Retinal pigment epithelial cell (primary cell): ENCODE measurements at regions not wholly inside any gene's neighbourhood (a gene's known extent, or its start where the extent isn't known, plus 50 kb on each side); places are given as distances from the start of the nearest gene placed in this dataset.

Source experiments
- DNase-seq: peaks from one replicate; pipeline ENCODE4 v3.0.0-alpha.2; 2010; ENCODE audit warnings: low read depth
- H3K4me3 ChIP-seq: 2 replicates; pipeline ENCODE4 v1.5.1; 2011; ENCODE audit warnings: mild to moderate bottlenecking, low read length, control low read depth, moderate library complexity
- TF ChIP-seq, protein P1 (sequence below): conservative IDR thresholded peaks from 2 replicates; pipeline ENCODE4 v1.5.1; 2011; ENCODE audit warnings: low read depth, low read length, control low read depth, inconsistent platforms

DNA sequence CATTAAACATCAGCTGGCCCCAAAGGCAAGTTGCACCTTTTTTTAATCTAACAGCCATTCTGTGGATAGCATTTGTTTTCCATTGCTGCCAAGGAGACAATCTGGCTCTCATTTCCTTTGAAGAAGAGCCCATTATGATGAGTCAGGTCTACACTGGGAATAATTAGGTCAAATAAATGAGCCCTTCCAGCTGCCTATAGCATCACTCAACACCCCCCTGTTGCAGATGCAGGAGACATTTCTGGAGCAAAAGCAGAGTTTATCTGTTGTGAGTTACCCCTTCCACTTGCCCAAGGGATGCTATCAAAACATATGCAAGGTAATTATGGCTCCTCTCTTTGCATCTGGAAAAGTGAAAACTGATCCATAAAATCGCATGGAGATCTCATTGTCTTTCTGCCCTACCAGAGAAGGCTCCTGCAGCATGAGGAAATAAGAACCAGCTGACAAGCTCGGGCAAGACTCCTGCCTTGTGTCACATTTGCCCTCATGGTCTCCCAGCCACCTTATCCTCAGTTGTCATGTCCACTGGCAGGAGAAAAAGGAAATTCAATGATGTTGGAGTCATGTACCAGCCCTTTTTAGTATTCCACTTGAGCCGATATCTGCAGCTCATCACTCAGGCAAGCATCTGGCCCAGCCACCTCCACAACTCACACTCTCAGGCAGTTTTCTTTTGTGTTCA, 135.9 kb downstream of the SLC30A10 start:
- no peak overlapping the region for H3K4me3 ChIP-seq
- TF ChIP-seq, protein P1, sequence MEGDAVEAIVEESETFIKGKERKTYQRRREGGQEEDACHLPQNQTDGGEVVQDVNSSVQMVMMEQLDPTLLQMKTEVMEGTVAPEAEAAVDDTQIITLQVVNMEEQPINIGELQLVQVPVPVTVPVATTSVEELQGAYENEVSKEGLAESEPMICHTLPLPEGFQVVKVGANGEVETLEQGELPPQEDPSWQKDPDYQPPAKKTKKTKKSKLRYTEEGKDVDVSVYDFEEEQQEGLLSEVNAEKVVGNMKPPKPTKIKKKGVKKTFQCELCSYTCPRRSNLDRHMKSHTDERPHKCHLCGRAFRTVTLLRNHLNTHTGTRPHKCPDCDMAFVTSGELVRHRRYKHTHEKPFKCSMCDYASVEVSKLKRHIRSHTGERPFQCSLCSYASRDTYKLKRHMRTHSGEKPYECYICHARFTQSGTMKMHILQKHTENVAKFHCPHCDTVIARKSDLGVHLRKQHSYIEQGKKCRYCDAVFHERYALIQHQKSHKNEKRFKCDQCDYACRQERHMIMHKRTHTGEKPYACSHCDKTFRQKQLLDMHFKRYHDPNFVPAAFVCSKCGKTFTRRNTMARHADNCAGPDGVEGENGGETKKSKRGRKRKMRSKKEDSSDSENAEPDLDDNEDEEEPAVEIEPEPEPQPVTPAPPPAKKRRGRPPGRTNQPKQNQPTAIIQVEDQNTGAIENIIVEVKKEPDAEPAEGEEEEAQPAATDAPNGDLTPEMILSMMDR = no peak
- DNase-seq = no peak

DNA sequence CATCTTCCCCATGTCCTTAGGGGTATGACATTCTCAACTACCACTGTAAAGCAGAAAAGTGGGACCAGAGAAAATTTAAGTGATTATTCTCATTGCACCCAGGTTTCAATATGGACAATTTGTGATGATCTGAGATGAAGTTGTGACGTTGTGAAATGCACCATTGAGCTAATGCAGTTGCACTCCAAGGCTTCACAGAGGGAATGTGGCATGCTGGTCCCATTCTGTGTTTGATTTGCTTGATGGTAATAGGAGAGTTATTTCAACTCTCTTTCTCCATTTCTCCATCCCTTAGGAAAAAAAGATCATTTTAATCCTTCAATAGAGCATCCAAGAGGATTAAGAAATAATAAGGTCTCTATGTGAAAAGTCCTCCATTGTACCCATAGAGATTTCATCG, 136.6 kb downstream of the SLC30A10 start:
- no peak overlapping the region for H3K4me3 ChIP-seq
- TF ChIP-seq, protein P1 = no peak
- no peak for DNase-seq

DNA sequence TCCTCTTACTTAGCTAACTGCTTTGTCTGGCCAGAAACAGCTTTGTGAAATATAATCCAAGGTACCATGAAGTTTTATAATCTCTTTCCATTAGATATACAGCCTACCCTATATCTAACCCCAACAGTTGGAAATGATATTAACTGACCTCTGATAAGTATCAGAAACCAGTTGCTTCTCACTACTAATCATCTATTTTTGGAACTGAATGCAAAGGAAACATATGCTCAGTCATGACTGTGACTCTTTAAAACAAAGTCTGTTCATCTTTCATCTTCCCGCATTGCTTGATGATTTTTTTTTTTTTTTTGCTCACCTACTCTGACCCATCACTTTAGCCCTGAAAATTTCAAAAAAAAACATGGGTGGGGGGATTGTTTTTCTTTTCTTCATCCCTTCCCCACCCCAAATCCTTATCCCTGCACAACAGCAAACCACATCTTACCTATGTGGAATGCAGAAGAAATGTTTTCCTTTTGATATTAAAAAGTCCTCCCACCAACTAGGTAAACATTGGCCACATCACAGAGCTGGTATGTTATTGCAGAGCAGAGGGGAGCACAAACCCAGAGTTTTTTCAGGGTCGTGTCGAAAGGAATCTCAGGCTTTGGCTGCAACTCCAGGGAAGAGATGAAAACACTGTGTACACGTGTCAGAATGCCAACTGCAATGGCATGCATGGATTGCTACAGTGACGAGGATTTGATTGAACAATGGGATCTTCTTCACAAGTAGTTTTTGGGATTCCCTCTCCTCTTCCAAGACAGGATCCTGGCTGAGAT, 137.3 kb downstream of the SLC30A10 start:
- no peak overlapping the region for H3K4me3 ChIP-seq
- DNase-seq = no peak
- TF ChIP-seq, protein P1 = no peak

- H3K4me3 ChIP-seq = no peak overlapping the region
Observed at GRCh38 chr1:219788700-219789099, 139.7 kb downstream of the SLC30A10 start.

DNA sequence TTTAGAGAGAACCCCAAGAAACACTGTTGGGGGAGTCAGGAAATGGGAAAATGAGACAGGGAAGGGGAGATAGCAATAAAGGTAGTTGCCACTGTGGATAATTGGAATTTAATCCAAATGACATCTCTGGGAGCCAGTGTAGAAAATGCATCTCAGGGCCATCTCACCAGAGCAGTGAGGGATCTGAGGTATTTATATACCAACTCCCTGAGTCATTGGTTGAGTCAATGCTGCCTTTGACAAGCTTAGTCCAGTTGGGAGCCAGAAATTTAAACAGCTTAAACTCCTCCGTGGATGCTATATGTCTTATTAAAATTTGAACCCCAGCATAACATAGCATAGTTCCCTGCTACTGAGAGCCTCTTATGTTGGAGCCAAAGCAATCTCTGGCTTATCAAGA, 140.3 kb downstream of the SLC30A10 start:
- DNase-seq = no peak
- no peak overlapping the region for H3K4me3 ChIP-seq
- TF ChIP-seq, protein P1 = no peak

More at GRCh38 chr1:219788700-219789099, 139.7 kb downstream of the SLC30A10 start:
- TF ChIP-seq, protein P1 = no peak
- no peak for DNase-seq

GRCh38 chr1:219784660-219785381, 143.5 kb downstream of the SLC30A10 start:
- DNase-seq = no peak
- TF ChIP-seq, protein P1 = no peak
- no peak overlapping the region for H3K4me3 ChIP-seq
